Neutrophil (primary cell): ENCODE measurements at regions not wholly inside any gene's neighbourhood (a gene's known extent, or its start where the extent isn't known, plus 50 kb on each side); places are given as distances from the start of the nearest gene placed in this dataset.
"Not testable (repeated sequence)": the region's sequence is repeated elsewhere in the genome, so short reads cannot be mapped to it uniquely, and the experiment has no call there.

Experiments used
- H3K27ac ChIP-seq: fragments of 200-600 bp; sonication (generic); 2 replicates; pipeline ENCODE4 v1.5.1; 2016; ENCODE audit warnings: mild to moderate bottlenecking, moderate library complexity
- H3K27me3 ChIP-seq: fragments of 200-600 bp; sonication (generic); 2 replicates; pipeline ENCODE4 v1.6.0; 2016; ENCODE audit warnings: mild to moderate bottlenecking
- H3K36me3 ChIP-seq: fragments of 200-600 bp; sonication (generic); 2 replicates; pipeline ENCODE4 v1.5.1; 2017
- H3K4me1 ChIP-seq, 2 experiments: fragments of 200-600 bp in 1 of 2; sonication (generic) in 1 of 2; 1 replicate in 1 of 2; 2 replicates in 1 of 2; pipeline versions ENCODE4 v1.5.1 to v1.6.1; 2013 to 2016; ENCODE audit warnings: low read depth in 1 of 2, low read length in 1 of 2, mild to moderate bottlenecking in 1 of 2, moderate library complexity in 1 of 2; ENCODE audit not compliant: control insufficient read depth in 1 of 2, insufficient read depth in 1 of 2
- H3K4me3 ChIP-seq, 2 experiments: fragments of 200-600 bp in 1 of 2; sonication (generic) in 1 of 2; 1 replicate in 1 of 2; 2 replicates in 1 of 2; pipeline ENCODE4 v1.5.1; 2013 to 2016; ENCODE audit warnings: low read depth in 1 of 2, low read length in 1 of 2, mild to moderate bottlenecking in 1 of 2, moderate library complexity in 1 of 2
- H3K9me3 ChIP-seq: fragments of 200-600 bp; sonication (generic); 2 replicates; pipeline ENCODE4 v1.5.1; 2016
- TF ChIP-seq, protein P1 (sequence below): fragments of 200-600 bp; sonication (generic); IDR thresholded peaks from 2 replicates; pipeline ENCODE4 v1.5.1; 2016; ENCODE audit warnings: antibody characterized with exemption

DNA sequence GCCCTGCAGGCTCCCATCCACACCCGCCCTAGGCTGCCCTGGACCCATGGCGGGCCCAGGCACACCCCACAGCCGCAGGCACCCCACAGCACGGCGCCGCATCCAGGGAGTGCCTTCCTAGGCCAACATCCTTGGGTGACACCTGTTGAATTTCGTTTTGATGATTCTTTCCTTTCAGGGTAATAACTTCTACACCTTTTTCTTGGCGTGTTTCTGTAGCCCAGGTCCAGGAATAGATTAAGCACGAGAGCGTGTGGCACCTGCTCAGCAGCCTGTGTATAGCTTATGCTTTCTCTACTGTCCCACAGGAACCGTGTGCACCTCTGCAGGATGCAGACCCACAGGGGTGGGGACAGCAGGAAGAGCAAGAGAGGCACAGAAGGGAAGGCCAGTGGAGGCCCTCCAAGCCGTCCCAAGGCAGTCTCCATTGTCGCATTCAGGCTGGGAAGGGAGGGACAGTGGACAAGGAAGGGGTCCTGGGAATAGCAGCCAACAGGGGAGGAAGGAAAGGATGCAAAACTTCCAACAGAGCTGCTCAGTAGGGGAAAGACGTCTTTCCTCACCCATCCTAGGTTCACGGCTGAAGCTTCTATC is 118.1 kb upstream of the AFDN start:
- TF ChIP-seq, protein P1, sequence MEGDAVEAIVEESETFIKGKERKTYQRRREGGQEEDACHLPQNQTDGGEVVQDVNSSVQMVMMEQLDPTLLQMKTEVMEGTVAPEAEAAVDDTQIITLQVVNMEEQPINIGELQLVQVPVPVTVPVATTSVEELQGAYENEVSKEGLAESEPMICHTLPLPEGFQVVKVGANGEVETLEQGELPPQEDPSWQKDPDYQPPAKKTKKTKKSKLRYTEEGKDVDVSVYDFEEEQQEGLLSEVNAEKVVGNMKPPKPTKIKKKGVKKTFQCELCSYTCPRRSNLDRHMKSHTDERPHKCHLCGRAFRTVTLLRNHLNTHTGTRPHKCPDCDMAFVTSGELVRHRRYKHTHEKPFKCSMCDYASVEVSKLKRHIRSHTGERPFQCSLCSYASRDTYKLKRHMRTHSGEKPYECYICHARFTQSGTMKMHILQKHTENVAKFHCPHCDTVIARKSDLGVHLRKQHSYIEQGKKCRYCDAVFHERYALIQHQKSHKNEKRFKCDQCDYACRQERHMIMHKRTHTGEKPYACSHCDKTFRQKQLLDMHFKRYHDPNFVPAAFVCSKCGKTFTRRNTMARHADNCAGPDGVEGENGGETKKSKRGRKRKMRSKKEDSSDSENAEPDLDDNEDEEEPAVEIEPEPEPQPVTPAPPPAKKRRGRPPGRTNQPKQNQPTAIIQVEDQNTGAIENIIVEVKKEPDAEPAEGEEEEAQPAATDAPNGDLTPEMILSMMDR = no peak
- Histone ChIP-seq H3K9me3 (no peaks in the 10 kb centered on the region), H3K27ac (no peak overlapping the region), H3K36me3 (no peaks in the 10 kb centered on the region), H3K4me3 (no peak overlapping the region), H3K4me1 (peaks cover 13 to 18% of the 10 kb centered on the region in 2 experiments), H3K27me3 (peaks cover 51% of the 10 kb centered on the region)

DNA sequence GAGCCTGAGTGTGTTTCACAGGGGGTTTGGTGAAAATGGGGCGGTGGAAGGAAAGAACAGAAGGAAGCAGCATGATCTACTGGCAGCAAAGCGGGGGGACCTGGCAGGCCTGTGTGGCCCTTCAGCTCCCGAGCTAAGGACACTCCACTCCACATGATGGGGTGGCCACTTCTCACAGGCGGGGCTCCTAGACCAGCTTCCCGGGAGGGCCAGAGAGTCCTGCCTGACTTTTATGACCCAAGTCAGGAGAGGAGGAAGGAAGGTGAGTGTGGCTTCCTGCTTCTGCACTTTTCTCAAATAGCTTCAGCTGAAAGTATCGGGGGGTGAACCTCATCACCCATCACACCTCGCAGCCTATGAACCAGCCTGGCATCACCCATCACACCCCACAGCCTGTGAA is 117.5 kb upstream of the AFDN start:
- TF ChIP-seq, protein P1 = no peak
- Histone ChIP-seq H3K36me3 (no peaks in the 10 kb centered on the region), H3K27ac (no peak overlapping the region), H3K4me3 (no peak overlapping the region), H3K27me3 (peaks cover 57% of the 10 kb centered on the region), H3K9me3 (no peaks in the 10 kb centered on the region), H3K4me1 (peaks cover 13 to 18% of the 10 kb centered on the region in 2 experiments)

GRCh38 chr6:167709776-167710336 is 116.9 kb upstream of the AFDN start:
- H3K9me3 ChIP-seq, H3K27ac ChIP-seq, H3K36me3 ChIP-seq, H3K4me3 ChIP-seq: not testable (repeated sequence)
- peaks cover 13 to 18% of the 10 kb centered on the region in 2 experiments for H3K4me1 ChIP-seq
- peaks cover 57% of the 10 kb centered on the region for H3K27me3 ChIP-seq

GRCh38 chr6:167710363-167710920 is 116.3 kb upstream of the AFDN start:
- H3K36me3 ChIP-seq = no peaks in the 10 kb centered on the region
- H3K27me3 ChIP-seq = peaks cover 59% of the 10 kb centered on the region
- TF ChIP-seq, protein P1 = no peak
- no peak overlapping the region for H3K27ac ChIP-seq
- no peaks in the 10 kb centered on the region for H3K9me3 ChIP-seq
- no peak overlapping the region for H3K4me3 ChIP-seq
- H3K4me1 ChIP-seq = peaks cover 13 to 18% of the 10 kb centered on the region in 2 experiments

GRCh38 chr6:167711211-167711610 is 115.5 kb upstream of the AFDN start:
- H3K27ac ChIP-seq = no peak overlapping the region
- no peak overlapping the region for H3K4me3 ChIP-seq
- H3K9me3 ChIP-seq = no peaks in the 10 kb centered on the region
- TF ChIP-seq, protein P1 = no peak
- H3K27me3 ChIP-seq = peaks cover 54% of the 10 kb centered on the region
- H3K36me3 ChIP-seq = no peaks in the 10 kb centered on the region
- peaks cover 6 to 16% of the 10 kb centered on the region in 2 experiments for H3K4me1 ChIP-seq
